ENCODE measurements at regions not wholly inside any gene's neighbourhood (a gene's known extent, or its start where the extent isn't known, plus 50 kb on each side); places are given as distances from the start of the nearest gene placed in this dataset.

GRCh38 chrX:65903750-65904149, 136.1 kb downstream of the VSIG4 start:
- H3K14ac ChIP-seq (ENCODE audit: insufficient read depth, low read length), result no peak overlapping the region
- WGBS (ENCODE audit: extremely low coverage, insufficient read length, low lambda C conversion rate), result no CpG with 5 or more reads among the region's 1 CpG
- H3K4me3 Mint-ChIP-seq, result no peak overlapping the region
- no peaks in the 10 kb centered on the region for H3K79me2 ChIP-seq (ENCODE audit: insufficient read depth, low read length)
- H3K4me1 Mint-ChIP-seq, result no peaks in the 10 kb centered on the region
- no peak overlapping the region for H2AFZ ChIP-seq (ENCODE audit: low read length)
- no peak overlapping the region for H3T11ph ChIP-seq (ENCODE audit: low read length)
- H3K23ac ChIP-seq (ENCODE audit: insufficient read length, low read depth, low read length), result no peak overlapping the region
- no peak overlapping the region for H2BK15ac ChIP-seq (ENCODE audit: low read depth, low read length)
- H3K27ac Mint-ChIP-seq, result no peak overlapping the region
- H3K27me3 ChIP-seq (ENCODE audit: insufficient read depth, low read length), result no peaks in the 10 kb centered on the region
- no peak overlapping the region for H3K4me2 ChIP-seq (ENCODE audit: insufficient read depth, insufficient read length, low read length)
- no peak overlapping the region for H2BK5ac ChIP-seq (ENCODE audit: insufficient read length, low read length)
- peaks cover 44 to 53% of the 10 kb centered on the region in 2 experiments for H3K9me3 Mint-ChIP-seq
- no peaks in the 10 kb centered on the region for H3K4me1 ChIP-seq (ENCODE audit: insufficient read depth, low read length)
- H3K27ac ChIP-seq (ENCODE audit: insufficient read length, low read depth, low read length), result no peak overlapping the region
- no peaks in the 10 kb centered on the region for H4K20me1 ChIP-seq (ENCODE audit: control insufficient read depth, insufficient read depth, insufficient read length)
- H3K56ac ChIP-seq (ENCODE audit: insufficient read length, low read depth, low read length), result no peak overlapping the region
- no peak overlapping the region for H2AK5ac ChIP-seq (ENCODE audit: insufficient read length, low read length)
- no peak for TF ChIP-seq CTCF (conservative IDR thresholded peaks at IDR 0.05)
- no peak overlapping the region for H3K18ac ChIP-seq (ENCODE audit: insufficient read length, low read depth, low read length)
- no peaks in the 10 kb centered on the region for H3K79me1 ChIP-seq (ENCODE audit: insufficient read depth, low read depth, low read length, poor library complexity, severe bottlenecking)
- no peak overlapping the region for H2BK12ac ChIP-seq (ENCODE audit: insufficient read length, low read depth, low read length)
- H2BK20ac ChIP-seq (ENCODE audit: low read depth, low read length, poor library complexity, severe bottlenecking), result no peak overlapping the region
- H2BK120ac ChIP-seq (ENCODE audit: low read depth, low read length, poor library complexity, severe bottlenecking), result no peak overlapping the region
- DNase-seq, result no peak
- no peaks in the 10 kb centered on the region for H3K23me2 ChIP-seq (ENCODE audit: insufficient read length, low read depth, low read length, poor library complexity, severe bottlenecking)
- H3K4ac ChIP-seq (ENCODE audit: low read depth, low read length), result no peak overlapping the region
- no peak overlapping the region for H4K8ac ChIP-seq (replicated peaks; ENCODE audit: insufficient read length, low read depth, low read length)
- H3K9me3 ChIP-seq (ENCODE audit: control insufficient read depth, low read depth, low read length), result peaks cover 27% of the 10 kb centered on the region
- H4K91ac ChIP-seq (ENCODE audit: insufficient read length, low read depth, low read length), result no peak overlapping the region
- no peak overlapping the region for H3K9ac ChIP-seq (ENCODE audit: extremely low read depth, insufficient read length, low read length)
- no peaks in the 10 kb centered on the region for H3K27me3 Mint-ChIP-seq (ENCODE audit: low read depth)
- H4K5ac ChIP-seq (ENCODE audit: insufficient read length, low read depth, low read length), result no peak overlapping the region
- H3K36me3 Mint-ChIP-seq (ENCODE audit: insufficient read depth in 1 of 3, low read depth in 3 of 3), result peaks cover 0 to 6% (median 0%) of the 10 kb centered on the region in 3 experiments; a peak in 3 of 7 replicates
